ENCODE measurements at regions not wholly inside any gene's neighbourhood (a gene's known extent, or its start where the extent isn't known, plus 50 kb on each side); places are given as distances from the start of the nearest gene placed in this dataset.
A peak's percentile ranks its signal among the peaks of the same experiment; 100 is the strongest.

- peak; percentile 39 for DNase-seq
These were observed 88.4 kb upstream of the PROX1 start for GRCh38 chr1:213899413-213899812.

- no peak for DNase-seq
These were observed 82.4 kb upstream of the PROX1 start for GRCh38 chr1:213905344-213905743.

GRCh38 chr1:213908521-213908920 is 79.3 kb upstream of the PROX1 start:
- no peak for DNase-seq

GRCh38 chr1:213914392-213914791 is 73.4 kb upstream of the PROX1 start:
- no peak for DNase-seq

- no peak for DNase-seq
These were observed 66.5 kb upstream of the PROX1 start for GRCh38 chr1:213921311-213921710.

- DNase-seq, result no peak
These were observed 66.1 kb upstream of the PROX1 start for GRCh38 chr1:213921712-213922111.

- DNase-seq, result no peak
These were observed 62.1 kb upstream of the PROX1 start for GRCh38 chr1:213925531-213926182.

GRCh38 chr1:213927846-213928245 is 59.9 kb upstream of the PROX1 start:
- DNase-seq, result no peak

- DNase-seq, result no peak
These were observed 58.4 kb upstream of the PROX1 start for GRCh38 chr1:213929398-213929797.

GRCh38 chr1:213931836-213932235 is 55.9 kb upstream of the PROX1 start:
- DNase-seq, result no peak

GRCh38 chr1:213933336-213933735 is 54.4 kb upstream of the PROX1 start:
- no peak for DNase-seq

GRCh38 chr1:213934649-213935048 is 53.1 kb upstream of the PROX1 start:
- DNase-seq, result no peak

- no peak for DNase-seq
These were observed 51.2 kb upstream of the PROX1 start for GRCh38 chr1:213936571-213936970.

Measured in GDM1 (cell line).